NCI-H1092 treated with DMSO at 0.1 percent for 48 hours (cell line): ENCODE measurements at regions not wholly inside any gene's neighbourhood (a gene's known extent, or its start where the extent isn't known, plus 50 kb on each side); places are given as distances from the start of the nearest gene placed in this dataset.

Source experiments
- DNase-seq: peaks from one replicate; lab custom pipeline; 2025; lab: John Stamatoyannopoulos, UW

GRCh38 chr6:95071464-95071863 lies 505.9 kb upstream of the MANEA start:
- no peak for DNase-seq

- DNase-seq: no peak
These were observed 498.9 kb upstream of the MANEA start for GRCh38 chr6:95078457-95078856.

- DNase-seq: no peak
These were observed 496.1 kb upstream of the MANEA start for GRCh38 chr6:95081231-95081630.

- DNase-seq: no peak
These were observed 495.4 kb upstream of the MANEA start for GRCh38 chr6:95081949-95082348.

- no peak for DNase-seq
These were observed 493.8 kb upstream of the MANEA start for GRCh38 chr6:95083506-95083905.

- no peak for DNase-seq
These were observed 492.5 kb upstream of the MANEA start for GRCh38 chr6:95084867-95085266.

- DNase-seq: peak; percentile 95
These were observed 489.8 kb upstream of the MANEA start for GRCh38 chr6:95087394-95088097.

- DNase-seq: peak; percentile 59
These were observed 485.4 kb upstream of the MANEA start for GRCh38 chr6:95091823-95092436.

GRCh38 chr6:95093154-95093553 lies 484.2 kb upstream of the MANEA start:
- no peak for DNase-seq

GRCh38 chr6:95094751-95095663 lies 482.3 kb upstream of the MANEA start:
- DNase-seq: no peak

- DNase-seq: no peak
These were observed 481.5 kb upstream of the MANEA start for GRCh38 chr6:95095855-95096254.

GRCh38 chr6:95099410-95099809 lies 477.9 kb upstream of the MANEA start:
- DNase-seq: no peak

- no peak for DNase-seq
These were observed 468.1 kb upstream of the MANEA start for GRCh38 chr6:95109212-95109611.

GRCh38 chr6:95110767-95111166 lies 466.6 kb upstream of the MANEA start:
- no peak for DNase-seq

GRCh38 chr6:95117236-95117635 lies 460.1 kb upstream of the MANEA start:
- no peak for DNase-seq

GRCh38 chr6:95119927-95120326 lies 457.4 kb upstream of the MANEA start:
- DNase-seq: no peak

GRCh38 chr6:95120984-95121383 lies 456.4 kb upstream of the MANEA start:
- no peak for DNase-seq

- DNase-seq: peak; percentile 50
These were observed 450.1 kb upstream of the MANEA start for GRCh38 chr6:95127261-95127660.

- DNase-seq: no peak
These were observed 448.9 kb upstream of the MANEA start for GRCh38 chr6:95128439-95128838.

GRCh38 chr6:95128947-95129346 lies 448.4 kb upstream of the MANEA start:
- no peak for DNase-seq

GRCh38 chr6:95133578-95133977 lies 443.8 kb upstream of the MANEA start:
- DNase-seq: peak; percentile 1

GRCh38 chr6:95135182-95135581 lies 442.2 kb upstream of the MANEA start:
- no peak for DNase-seq

- DNase-seq: no peak
These were observed 435.2 kb upstream of the MANEA start for GRCh38 chr6:95142101-95142500.
